ENCODE measurements at regions not wholly inside any gene's neighbourhood (a gene's known extent, or its start where the extent isn't known, plus 50 kb on each side); places are given as distances from the start of the nearest gene placed in this dataset.

GRCh38 chr13:47241446-47241845, 344.6 kb upstream of the HTR2A start:
- Histone ChIP-seq H3K36me3 (no peaks in the 10 kb centered on the region), H3K4me3 (no peak overlapping the region), H3K4me1 (no peaks in the 10 kb centered on the region), H3K9me3 (no peaks in the 10 kb centered on the region), H3K27ac (no peak overlapping the region), H3K27me3 (no peaks in the 10 kb centered on the region)
- WGBS, 2 donors, result 78 to 86% methylated on average over 7 of the region's 7 CpGs
- intact Hi-C loops (cut with DNase I), result no loop called here
- no peak for DNase-seq
- TF ChIP-seq POLR2AphosphoS5 (IDR thresholded peaks at IDR 0.05) (no peak), CTCF (IDR thresholded peaks at IDR 0.05) (no peak), POLR2A (IDR thresholded peaks at IDR 0.05) (no peak)

- H3K4me1 ChIP-seq, result no peaks in the 10 kb centered on the region
- no peak overlapping the region for H3K4me3 ChIP-seq
- no peak overlapping the region for H3K27ac ChIP-seq
- no peaks in the 10 kb centered on the region for H3K9me3 ChIP-seq
- no peaks in the 10 kb centered on the region for H3K27me3 ChIP-seq
- WGBS, 2 donors, result 79 to 90% methylated on average over 3 of the region's 3 CpGs
- H3K36me3 ChIP-seq, result no peaks in the 10 kb centered on the region
- no peak for TF ChIP-seq CTCF (IDR thresholded peaks at IDR 0.05)
- no peak for TF ChIP-seq EP300 (IDR thresholded peaks at IDR 0.05)
- TF ChIP-seq POLR2A (IDR thresholded peaks at IDR 0.05), result no peak
- TF ChIP-seq POLR2AphosphoS5 (IDR thresholded peaks at IDR 0.05), result no peak
- DNase-seq, result no peak
- intact Hi-C loops (cut with DNase I), result no loop called here
These were observed 342.2 kb upstream of the HTR2A start for GRCh38 chr13:47239025-47239424.

- DNase-seq, result no peak
- intact Hi-C loops (cut with DNase I), result no loop called here
- Histone ChIP-seq H3K4me3 (no peak overlapping the region), H3K9me3 (no peaks in the 10 kb centered on the region), H3K27ac (no peak overlapping the region), H3K4me1 (no peaks in the 10 kb centered on the region), H3K27me3 (no peaks in the 10 kb centered on the region), H3K36me3 (no peaks in the 10 kb centered on the region)
- no peak for TF ChIP-seq POLR2AphosphoS5 (IDR thresholded peaks at IDR 0.05)
- no peak for TF ChIP-seq CTCF (IDR thresholded peaks at IDR 0.05)
- TF ChIP-seq POLR2A (IDR thresholded peaks at IDR 0.05), result no peak
- TF ChIP-seq EP300 (IDR thresholded peaks at IDR 0.05), result no peak
- WGBS, 2 donors, result 76 to 77% methylated on average over 2 of the region's 2 CpGs
These were observed 340.7 kb upstream of the HTR2A start for GRCh38 chr13:47237571-47237970.

- Histone ChIP-seq H3K4me1 (no peaks in the 10 kb centered on the region), H3K36me3 (no peaks in the 10 kb centered on the region), H3K27me3 (no peaks in the 10 kb centered on the region), H3K27ac (no peak overlapping the region), H3K9me3 (peaks cover 0 to 7% (median under 1%) of the 10 kb centered on the region in 4 donors), H3K4me3 (no peak overlapping the region)
- 80 to 90% methylated on average over 1 of the region's 1 CpG for WGBS, 2 donors
- no peak for DNase-seq
- TF ChIP-seq POLR2AphosphoS5 (IDR thresholded peaks at IDR 0.05) (no peak), EP300 (IDR thresholded peaks at IDR 0.05) (no peak), CTCF (IDR thresholded peaks at IDR 0.05) (no peak), POLR2A (IDR thresholded peaks at IDR 0.05) (no peak)
- intact Hi-C loops (cut with DNase I), result no loop called here
These were observed 336.9 kb upstream of the HTR2A start for GRCh38 chr13:47233734-47234133.

GRCh38 chr13:47232516-47232915, 335.7 kb upstream of the HTR2A start:
- Histone ChIP-seq H3K36me3 (no peaks in the 10 kb centered on the region), H3K4me3 (no peak overlapping the region), H3K4me1 (no peaks in the 10 kb centered on the region), H3K9me3 (peaks cover 0 to 7% (median under 1%) of the 10 kb centered on the region in 4 donors), H3K27me3 (no peaks in the 10 kb centered on the region), H3K27ac (no peak overlapping the region)
- 81 to 86% methylated on average over 4 of the region's 4 CpGs for WGBS, 2 donors
- no peak for DNase-seq
- TF ChIP-seq EP300 (IDR thresholded peaks at IDR 0.05) (no peak), POLR2A (IDR thresholded peaks at IDR 0.05) (no peak), POLR2AphosphoS5 (IDR thresholded peaks at IDR 0.05) (no peak), CTCF (IDR thresholded peaks at IDR 0.05) (no peak)
- intact Hi-C loops (cut with DNase I), result no loop called here

Data from sigmoid colon (tissue), 6 donors.